Rectal smooth muscle tissue (tissue), 1 donor: ENCODE measurements at regions not wholly inside any gene's neighbourhood (a gene's known extent, or its start where the extent isn't known, plus 50 kb on each side); places are given as distances from the start of the nearest gene placed in this dataset.
A peak's percentile ranks its signal among the peaks of the same experiment; 100 is the strongest.
"Not testable (repeated sequence)": the region's sequence is repeated elsewhere in the genome, so short reads cannot be mapped to it uniquely, and the experiment has no call there.

ENCODE experiments used
- H3K27ac ChIP-seq: one replicate; pipeline ENCODE4 v1.7.0; 2013; ENCODE audit warnings: low read depth, low read length, inconsistent platforms
- H3K27me3 ChIP-seq: one replicate; pipeline ENCODE4 v1.7.0; 2013; ENCODE audit warnings: low read length; ENCODE audit not compliant: control insufficient read depth, insufficient read depth
- H3K36me3 ChIP-seq: one replicate; pipeline ENCODE4 v1.7.0; 2013; ENCODE audit warnings: low read length; ENCODE audit not compliant: control insufficient read depth, insufficient read depth
- H3K4me1 ChIP-seq: one replicate; pipeline ENCODE4 v1.7.0; 2013; ENCODE audit warnings: low read length; ENCODE audit not compliant: control insufficient read depth, insufficient read depth
- H3K4me3 ChIP-seq: one replicate; pipeline ENCODE4 v1.7.0; 2013; ENCODE audit warnings: low read length
- H3K9ac ChIP-seq: one replicate; pipeline ENCODE4 v1.7.0; 2013; ENCODE audit warnings: low read length

DNA sequence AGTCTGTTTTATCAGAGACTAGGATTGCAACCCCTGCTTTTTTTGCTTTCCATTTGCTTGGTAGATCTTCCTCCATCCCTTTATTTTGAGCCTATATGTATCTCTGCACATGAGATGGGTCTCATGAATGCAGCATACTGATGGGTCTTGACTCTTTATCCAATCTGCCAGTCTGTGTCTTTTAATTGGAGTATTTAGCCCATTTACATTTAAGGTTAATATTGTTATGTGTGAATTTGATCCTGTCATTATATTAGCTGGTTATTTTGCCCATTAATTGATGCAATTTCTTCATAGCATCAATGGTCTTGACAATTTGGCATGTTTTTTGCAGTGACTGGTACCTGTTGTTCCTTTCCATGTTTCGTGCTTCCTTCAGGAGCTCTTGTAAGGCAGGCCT lies 161.7 kb downstream of the GDAP2 start:
- not testable (repeated sequence) for H3K4me3 ChIP-seq, H3K27me3 ChIP-seq, H3K9ac ChIP-seq, H3K36me3 ChIP-seq, H3K4me1 ChIP-seq, H3K27ac ChIP-seq

DNA sequence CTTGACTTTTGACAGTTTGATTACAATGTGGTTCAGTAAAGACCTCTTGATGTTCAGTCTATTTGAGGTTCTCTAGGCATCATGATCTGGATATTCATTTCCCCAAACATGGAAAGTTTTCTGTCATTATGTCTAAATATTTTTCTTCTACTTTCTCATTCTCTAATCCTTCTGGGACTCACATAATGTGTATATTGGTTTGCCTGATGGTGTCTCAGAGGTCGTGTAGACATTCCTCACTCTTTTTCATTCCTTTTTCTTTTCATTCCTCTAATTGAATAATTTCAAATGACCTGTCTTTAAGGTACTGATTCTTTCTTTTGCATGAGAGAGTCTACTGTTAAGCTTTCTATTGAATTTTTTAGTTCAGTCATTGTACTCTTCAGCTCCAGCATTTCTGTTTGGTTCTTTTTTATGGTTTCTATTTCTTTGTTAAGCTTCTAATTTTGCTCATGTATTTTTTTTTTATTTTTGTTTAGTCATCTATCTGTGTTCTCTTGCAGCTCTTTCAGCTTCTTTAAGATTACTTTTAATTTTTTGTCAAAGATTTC lies 158.4 kb downstream of the GDAP2 start:
- Histone ChIP-seq H3K9ac (no peak overlapping the region), H3K27me3 (no peaks in the 10 kb centered on the region), H3K27ac (no peak overlapping the region), H3K4me3 (no peak overlapping the region), H3K4me1 (no peaks in the 10 kb centered on the region), H3K36me3 (no peaks in the 10 kb centered on the region)

DNA sequence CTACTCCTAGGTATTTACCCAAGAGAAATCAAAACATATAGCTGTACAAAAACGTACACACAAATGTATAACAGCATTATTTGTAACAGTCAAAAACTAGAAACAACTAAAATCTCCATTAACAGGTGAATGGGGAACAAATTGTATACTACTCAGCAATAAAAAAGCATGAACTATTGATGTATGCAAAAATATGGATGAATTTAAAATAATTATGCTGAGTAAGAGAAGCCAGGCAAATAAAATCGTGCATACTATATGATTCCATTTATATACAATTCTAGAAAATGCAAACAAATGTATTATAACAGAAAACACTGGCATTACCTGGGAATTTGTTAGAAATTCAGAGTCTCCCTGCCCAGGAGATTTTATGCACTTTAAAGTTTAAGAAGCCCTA lies 150.1 kb downstream of the GDAP2 start:
- H3K27ac ChIP-seq, result no peak overlapping the region
- no peak overlapping the region for H3K4me3 ChIP-seq
- H3K9ac ChIP-seq, result no peak overlapping the region
- peaks cover 4% of the 10 kb centered on the region for H3K4me1 ChIP-seq
- H3K36me3 ChIP-seq, result no peaks in the 10 kb centered on the region
- no peaks in the 10 kb centered on the region for H3K27me3 ChIP-seq

DNA sequence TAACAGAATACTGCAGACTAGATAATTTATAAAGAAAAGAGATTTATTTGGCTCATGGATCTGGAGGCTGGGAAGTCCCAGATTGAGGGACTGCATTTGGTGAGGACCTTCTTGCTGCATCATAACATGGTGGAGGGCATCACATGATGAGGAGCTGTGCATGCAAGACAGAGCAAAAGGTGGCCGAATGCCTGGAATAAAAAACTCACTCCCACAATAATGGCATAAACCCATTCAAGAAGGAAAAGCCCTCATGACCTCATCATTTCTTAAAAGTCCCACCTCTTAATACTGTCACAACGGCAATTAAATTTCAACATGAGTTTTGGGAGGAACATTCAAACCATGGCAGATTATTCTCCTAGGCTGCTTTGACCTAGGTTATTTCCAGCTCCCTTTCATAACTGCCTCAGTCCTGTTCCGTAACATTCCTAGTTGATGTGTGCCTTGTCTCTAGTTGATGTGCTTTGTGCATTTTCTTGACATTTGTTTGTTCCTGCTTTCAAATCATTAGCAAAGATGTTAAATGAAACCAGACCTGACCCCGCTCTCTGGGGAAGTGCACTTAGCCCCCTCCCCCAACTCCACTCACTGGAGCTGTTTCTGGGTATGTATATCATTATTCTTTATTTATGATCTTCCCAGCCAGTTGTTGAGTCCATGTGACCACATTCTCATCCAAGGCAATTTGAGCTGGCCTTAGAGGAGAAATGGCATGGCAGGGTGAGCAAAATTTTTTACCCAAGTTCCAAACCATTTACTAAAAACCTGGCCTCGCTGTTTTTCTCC lies 148.5 kb downstream of the GDAP2 start:
- no peaks in the 10 kb centered on the region for H3K36me3 ChIP-seq
- H3K4me1 ChIP-seq, result peaks cover 4% of the 10 kb centered on the region
- H3K9ac ChIP-seq, result no peak overlapping the region
- peak overlapping the region; percentile 36 for H3K27ac ChIP-seq
- H3K4me3 ChIP-seq, result no peak overlapping the region
- H3K27me3 ChIP-seq, result no peaks in the 10 kb centered on the region

DNA sequence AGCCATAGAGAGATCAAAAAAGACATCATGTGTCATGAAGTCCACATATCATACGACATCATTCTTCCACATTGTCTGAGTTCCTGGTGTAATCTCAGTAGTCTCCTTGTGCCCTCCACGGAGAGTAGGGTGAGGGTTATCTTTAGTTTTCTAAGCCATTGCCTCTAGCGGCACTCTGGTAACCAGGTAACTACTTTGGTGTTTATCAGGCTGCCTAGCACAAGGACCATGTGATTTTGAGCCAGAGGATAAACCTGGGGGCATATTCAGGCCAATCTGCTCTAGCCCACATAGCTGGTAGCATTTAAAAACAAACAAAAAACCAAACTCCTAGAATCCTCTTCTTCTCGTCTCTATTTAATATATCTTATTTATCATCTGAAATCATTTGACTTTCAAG lies 147.4 kb downstream of the GDAP2 start:
- no peak overlapping the region for H3K9ac ChIP-seq
- no peaks in the 10 kb centered on the region for H3K27me3 ChIP-seq
- H3K36me3 ChIP-seq, result no peaks in the 10 kb centered on the region
- no peak overlapping the region for H3K4me3 ChIP-seq
- no peak overlapping the region for H3K27ac ChIP-seq
- peaks cover 4% of the 10 kb centered on the region for H3K4me1 ChIP-seq

DNA sequence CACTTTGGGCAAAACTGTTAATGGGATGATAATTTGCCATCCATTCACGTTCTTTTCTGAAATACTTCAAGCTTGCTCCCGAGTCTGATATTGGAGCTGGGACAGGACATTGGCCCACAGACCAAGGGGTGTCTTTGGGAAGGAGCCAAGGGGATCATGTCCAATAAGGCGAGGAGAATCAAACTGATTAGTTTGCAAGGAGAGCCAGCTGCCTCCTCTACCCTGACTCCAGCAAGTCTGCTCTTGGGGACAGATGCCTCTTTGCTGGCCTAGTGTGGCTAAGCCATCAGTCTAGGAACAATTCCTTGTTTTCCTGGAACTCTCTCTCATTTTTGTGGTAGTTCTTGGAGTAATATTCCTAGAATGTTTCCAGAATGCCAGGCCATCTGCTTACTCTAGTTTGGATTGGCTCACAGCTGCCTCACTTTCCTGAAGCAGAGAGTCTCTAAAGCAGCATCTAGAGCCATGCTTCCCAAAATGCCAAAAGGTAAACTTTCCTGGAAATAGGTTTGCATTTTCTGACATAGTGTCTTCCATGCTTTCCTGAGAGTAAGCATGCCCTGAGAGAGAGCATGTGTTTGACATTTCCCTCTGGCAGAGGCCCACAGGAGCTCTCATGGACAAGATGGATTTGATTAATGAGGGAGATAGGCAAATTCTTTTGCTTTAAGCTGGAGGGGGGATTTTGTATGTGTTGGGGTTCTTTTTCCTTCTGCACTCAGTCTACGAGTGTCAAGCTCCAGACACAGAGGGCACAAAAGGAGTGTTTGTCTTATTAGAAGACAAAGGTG lies 145.6 kb downstream of the GDAP2 start:
- Histone ChIP-seq H3K4me3 (no peak overlapping the region), H3K4me1 (peaks cover 4% of the 10 kb centered on the region), H3K27ac (no peak overlapping the region), H3K9ac (no peak overlapping the region), H3K36me3 (no peaks in the 10 kb centered on the region), H3K27me3 (no peaks in the 10 kb centered on the region)

DNA sequence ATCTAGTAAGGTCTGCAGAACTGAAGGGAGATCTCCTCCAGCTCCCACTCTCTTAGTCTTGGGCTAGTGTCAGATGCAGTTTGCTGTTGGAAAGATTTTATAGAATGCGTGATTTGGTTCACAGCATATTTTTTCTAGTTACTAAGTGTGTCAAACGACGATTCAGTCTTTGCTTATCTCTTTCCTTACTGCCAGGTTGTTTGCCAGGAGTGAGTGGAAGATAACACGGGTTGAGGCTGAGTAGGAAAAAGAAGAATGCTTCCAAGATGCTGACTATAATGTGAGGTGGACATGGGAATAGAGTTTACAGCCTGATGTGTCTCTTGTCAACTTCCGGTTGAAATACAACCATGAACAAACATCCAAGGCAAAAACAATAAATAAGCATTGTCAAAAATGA lies 141.4 kb downstream of the GDAP2 start:
- Histone ChIP-seq H3K4me1 (peaks cover 3% of the 10 kb centered on the region), H3K27me3 (no peaks in the 10 kb centered on the region), H3K9ac (no peak overlapping the region), H3K27ac (no peak overlapping the region), H3K36me3 (no peaks in the 10 kb centered on the region), H3K4me3 (no peak overlapping the region)

DNA sequence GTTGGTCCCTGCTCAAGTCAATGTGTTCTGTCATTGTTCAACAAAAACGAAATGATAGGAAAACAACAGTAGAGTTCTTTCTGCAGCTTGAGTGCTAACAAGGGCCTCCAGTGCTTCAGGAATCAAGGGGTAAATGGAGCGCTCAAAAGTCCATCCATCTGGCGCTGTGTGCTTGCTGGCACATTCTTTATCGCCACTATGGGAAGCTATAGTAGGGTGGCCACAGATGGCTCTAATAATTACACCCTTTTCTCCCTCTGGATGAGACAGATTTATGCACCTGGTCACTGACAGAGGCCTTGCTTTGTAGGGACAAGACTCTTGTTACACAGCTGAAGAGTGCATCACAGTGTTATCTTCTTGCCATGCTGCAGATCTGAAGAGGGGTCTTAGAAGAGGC lies 136.0 kb downstream of the GDAP2 start:
- no peak overlapping the region for H3K9ac ChIP-seq
- H3K27ac ChIP-seq, result no peak overlapping the region
- H3K4me1 ChIP-seq, result no peaks in the 10 kb centered on the region
- no peak overlapping the region for H3K4me3 ChIP-seq
- no peaks in the 10 kb centered on the region for H3K27me3 ChIP-seq
- H3K36me3 ChIP-seq, result no peaks in the 10 kb centered on the region

DNA sequence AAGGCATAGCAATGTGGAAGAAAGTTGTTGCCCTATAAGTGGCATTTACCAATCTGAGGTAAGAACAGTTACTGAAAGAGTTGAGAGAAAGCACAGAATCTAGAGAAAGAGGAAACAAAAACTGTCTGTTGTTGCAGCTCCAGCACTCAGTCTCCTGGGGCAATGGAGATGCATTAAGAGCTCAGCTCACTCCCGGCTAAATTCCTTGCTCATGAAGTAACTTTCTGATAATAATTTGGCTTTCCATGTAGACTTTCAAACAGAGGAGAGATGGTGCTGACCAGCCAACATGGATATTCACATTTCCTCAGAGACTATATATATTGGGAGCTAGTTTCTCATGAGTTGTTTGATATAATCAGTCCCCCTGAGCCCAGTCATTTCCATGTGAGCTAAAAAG lies 135.3 kb downstream of the GDAP2 start:
- no peak overlapping the region for H3K9ac ChIP-seq
- no peaks in the 10 kb centered on the region for H3K27me3 ChIP-seq
- H3K4me1 ChIP-seq, result no peaks in the 10 kb centered on the region
- H3K36me3 ChIP-seq, result no peaks in the 10 kb centered on the region
- H3K27ac ChIP-seq, result no peak overlapping the region
- H3K4me3 ChIP-seq, result no peak overlapping the region

DNA sequence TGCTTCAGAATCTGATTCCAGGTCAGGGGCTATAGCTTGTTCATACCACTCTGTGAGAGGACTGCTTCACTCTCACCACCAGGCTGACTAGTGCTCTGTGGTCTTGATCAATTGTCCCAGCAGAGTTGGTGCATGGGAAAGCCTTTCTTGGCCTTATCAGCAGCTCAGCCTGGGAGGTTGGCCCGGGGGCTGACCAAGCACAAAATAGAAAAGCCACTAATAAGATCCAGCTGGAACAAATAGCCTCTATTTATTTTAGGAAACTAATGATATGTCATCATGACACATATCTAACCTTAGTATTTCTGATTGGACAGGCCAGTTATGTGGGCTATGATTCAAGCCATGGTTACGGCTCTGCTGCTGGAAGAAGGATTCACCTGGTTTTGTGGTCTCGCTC lies 134.2 kb downstream of the GDAP2 start:
- Histone ChIP-seq H3K4me1 (no peaks in the 10 kb centered on the region), H3K27ac (no peak overlapping the region), H3K4me3 (no peak overlapping the region), H3K9ac (no peak overlapping the region), H3K36me3 (no peaks in the 10 kb centered on the region), H3K27me3 (no peaks in the 10 kb centered on the region)

DNA sequence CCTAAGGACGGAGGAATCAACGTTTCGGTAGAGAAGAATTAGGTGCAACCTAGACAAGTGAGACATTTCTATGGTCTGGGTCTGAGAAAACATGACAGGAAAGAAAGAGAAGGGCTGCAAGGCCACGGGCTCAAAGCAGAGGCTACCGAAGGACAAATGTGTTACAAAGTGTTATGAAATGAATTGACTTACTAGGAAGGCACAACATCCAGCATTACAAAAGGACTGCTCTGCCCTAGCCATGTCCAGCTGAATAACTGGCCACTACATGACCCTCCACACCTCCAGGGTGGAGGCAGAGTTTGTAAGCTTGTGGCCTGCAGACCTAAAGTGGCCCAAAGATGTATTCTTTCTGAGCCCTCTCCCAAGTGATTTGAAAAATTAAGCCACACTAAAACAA lies 133.6 kb downstream of the GDAP2 start:
- H3K27me3 ChIP-seq, result no peaks in the 10 kb centered on the region
- no peaks in the 10 kb centered on the region for H3K4me1 ChIP-seq
- no peak overlapping the region for H3K9ac ChIP-seq

DNA sequence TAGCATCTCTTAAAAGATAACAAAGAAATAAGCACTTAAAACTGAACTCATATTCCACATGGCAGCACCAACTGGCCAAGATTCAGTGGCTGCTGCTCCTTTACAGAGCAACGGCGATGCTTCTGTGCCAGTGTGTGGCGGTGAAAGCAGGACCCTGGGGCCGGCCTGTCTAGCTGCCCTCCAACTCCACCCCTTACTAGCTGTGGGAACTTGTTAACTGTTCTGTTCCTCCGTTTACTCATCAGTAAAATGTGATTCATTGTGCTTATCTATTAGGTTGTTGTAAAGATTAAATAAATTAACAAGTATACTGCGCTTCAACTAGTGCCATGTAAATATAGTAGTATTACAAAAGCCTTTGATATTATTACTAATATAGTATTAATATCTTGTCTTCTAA lies 133.2 kb downstream of the GDAP2 start:
- Histone ChIP-seq H3K4me3 (no peak overlapping the region), H3K9ac (no peak overlapping the region), H3K27ac (no peak overlapping the region), H3K4me1 (no peaks in the 10 kb centered on the region), H3K36me3 (no peaks in the 10 kb centered on the region), H3K27me3 (no peaks in the 10 kb centered on the region)

More for the DNA sequence above, 133.6 kb downstream of the GDAP2 start:
- Histone ChIP-seq H3K27ac (no peak overlapping the region), H3K36me3 (no peaks in the 10 kb centered on the region), H3K4me3 (no peak overlapping the region)
